NOMO-1 treated with DMSO at 0.1 percent for 48 hours (cell line): ENCODE measurements at regions not wholly inside any gene's neighbourhood (a gene's known extent, or its start where the extent isn't known, plus 50 kb on each side); places are given as distances from the start of the nearest gene placed in this dataset.
A peak's percentile ranks its signal among the peaks of the same experiment; 100 is the strongest.
"Not testable (repeated sequence)": the region's sequence is repeated elsewhere in the genome, so short reads cannot be mapped to it uniquely, and the experiment has no call there.

Experiments used
- DNase-seq: peaks from one replicate; lab custom pipeline; 2025; ENCODE audit not compliant: unreplicated experiment; lab: John Stamatoyannopoulos, UW

GRCh38 chr13:109981000-109981399 is 194.6 kb upstream of the IRS2 start:
- DNase-seq, result no peak

DNA sequence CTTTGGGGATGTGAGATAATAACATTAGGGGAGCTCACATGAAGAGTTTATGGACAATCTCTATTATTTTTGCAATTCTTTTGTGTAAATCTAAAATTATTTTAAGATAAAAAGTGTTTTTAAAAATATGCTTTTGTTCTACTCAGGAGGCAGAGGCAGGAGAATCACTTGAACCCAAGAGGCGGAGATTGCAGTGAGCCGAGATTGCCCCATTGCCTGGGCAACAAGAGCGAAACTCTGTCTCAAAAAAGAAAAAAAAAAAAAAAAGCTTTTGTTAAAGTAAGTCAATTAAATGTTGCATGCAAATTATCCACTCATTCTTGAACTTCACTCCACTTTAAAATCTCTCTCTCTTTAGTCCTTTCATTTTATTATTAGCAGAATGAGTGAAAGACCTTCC is 193.3 kb upstream of the IRS2 start:
- not testable (repeated sequence) for DNase-seq

DNA sequence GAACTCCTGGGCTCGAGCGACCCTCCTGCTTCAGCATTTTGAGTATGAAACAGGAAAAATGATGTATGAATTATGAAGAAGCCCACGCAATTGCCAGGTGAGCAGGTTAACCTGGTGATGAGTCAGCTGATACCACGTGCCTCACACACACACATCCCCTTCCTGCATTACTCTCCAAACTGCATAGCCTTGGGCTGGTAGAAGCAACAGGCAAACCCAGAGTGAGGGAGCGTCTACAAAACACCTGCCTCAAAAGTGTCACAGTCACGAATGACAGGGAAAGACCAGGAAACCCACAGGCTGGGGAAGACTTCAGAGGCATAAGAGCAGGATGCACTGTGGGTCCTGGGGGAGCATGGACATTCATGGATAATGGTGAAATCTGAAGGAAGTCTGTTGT is 192.8 kb upstream of the IRS2 start:
- no peak for DNase-seq

DNA sequence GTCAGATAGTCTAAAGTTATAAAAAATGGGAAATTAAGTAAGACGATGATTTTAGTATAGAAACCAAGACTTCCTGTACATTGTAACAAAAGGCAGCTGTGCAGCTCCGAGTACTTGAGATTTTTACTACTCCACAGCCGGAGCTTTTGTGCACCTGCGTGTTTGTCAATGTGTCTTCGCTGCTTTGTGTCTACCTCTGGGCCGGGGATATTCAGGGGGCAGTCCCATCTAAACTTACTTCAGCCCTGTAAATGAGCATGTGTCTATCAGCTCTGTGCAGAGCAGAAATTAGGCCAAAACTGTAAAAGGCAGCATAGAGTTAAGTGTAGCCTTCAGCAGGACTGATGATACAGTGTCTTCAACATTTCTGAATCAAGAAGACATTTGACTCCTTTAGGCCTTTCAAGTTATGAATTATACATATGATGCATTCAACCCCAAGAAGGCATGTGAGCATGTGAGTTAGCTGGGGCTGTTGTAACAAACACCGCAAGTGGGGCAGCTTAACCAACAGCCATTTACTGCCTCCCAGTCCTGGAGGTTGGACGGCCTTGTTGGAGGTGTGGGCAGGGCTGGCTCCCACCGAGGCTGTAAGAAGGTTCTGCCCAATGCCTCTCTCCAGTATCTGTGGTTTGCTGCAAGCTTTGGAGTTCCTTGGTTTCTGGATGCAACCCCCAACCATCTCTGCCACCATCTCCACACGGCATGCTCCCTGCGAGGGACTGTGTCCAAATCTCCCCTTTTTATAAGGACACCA is 191.0 kb upstream of the IRS2 start:
- no peak for DNase-seq

DNA sequence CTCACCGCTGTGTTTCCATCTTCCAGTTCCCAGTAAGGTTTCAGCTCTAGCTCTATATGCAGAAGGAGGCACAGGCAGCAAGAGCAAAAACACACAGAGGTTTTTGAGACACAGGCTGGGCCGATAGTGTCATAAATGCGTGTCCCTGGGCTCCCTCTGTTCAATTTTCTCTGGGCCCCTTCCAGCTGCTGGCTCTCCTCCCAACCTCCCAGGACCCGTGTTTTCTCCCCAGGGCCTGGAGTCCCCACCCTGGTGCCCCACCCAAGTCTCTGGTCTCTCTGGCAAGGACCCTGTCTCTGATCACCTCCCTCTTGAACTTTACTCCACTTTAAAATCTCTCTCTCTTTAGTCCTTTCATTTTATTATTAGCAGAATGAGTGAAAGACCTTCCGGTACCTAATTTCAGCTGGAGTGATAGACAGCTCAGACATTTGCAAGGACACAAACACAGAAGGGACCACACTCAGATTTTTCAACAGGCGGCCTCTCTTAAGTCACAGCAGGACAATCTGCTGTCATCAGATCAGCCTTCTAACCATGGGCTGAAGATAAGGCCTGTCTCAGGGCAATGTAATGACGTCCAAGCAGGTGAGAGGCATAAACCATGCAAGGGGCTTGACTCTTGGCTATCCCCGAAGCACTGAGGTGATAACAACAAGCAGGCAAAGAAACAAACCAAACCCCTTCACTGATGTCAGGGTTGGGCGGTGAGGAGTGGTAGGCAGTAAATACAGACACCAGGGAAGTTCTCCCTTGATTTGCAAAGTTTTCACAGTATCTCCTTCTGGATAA is 190.0 kb upstream of the IRS2 start:
- no peak for DNase-seq

DNA sequence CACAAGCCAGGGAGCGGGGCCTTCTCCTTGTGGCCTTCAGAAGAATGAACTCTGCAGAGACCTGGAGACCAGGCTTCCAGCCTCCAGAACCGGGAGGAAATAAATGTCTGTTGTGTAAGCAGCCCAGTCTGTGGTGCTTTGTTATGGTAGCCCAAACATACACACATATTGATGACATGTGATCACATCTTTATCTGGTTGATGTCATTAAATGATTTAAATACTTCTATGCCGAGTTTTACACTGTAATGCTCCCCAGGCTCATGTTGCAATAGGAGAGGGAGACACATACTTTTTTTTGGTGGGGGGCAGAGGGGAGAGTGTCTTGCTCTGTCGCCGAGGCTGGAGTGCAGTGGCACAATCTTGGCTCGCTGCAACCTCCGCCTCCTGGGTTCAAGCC is 188.0 kb upstream of the IRS2 start:
- no peak for DNase-seq

DNA sequence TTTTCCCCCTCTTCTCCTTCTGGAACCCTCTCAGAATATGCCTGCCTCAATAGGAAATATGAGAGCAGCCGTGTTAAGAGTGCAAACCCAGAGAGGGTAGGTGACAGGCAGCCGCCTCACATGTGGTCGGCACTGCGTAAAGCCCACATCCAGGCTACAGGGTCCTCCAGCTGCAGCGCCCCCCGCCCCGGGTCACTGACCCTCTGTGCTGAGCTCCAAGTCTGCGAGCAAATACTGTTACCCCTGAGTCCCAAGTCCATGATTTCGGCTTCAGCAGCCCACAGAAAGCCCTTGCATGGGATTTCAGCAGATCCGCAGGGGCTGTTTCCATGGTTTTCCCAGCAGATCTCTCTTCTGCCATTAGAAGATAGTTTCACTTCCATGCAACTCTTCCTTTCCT is 186.9 kb upstream of the IRS2 start:
- DNase-seq, result no peak

- no peak for DNase-seq
These were observed 185.2 kb upstream of the IRS2 start for GRCh38 chr13:109971456-109972090.

- no peak for DNase-seq
These were observed 184.6 kb upstream of the IRS2 start for GRCh38 chr13:109971006-109971405.

GRCh38 chr13:109968876-109969577 is 182.6 kb upstream of the IRS2 start:
- DNase-seq, result peak; percentile 75

GRCh38 chr13:109963960-109964563 is 177.7 kb upstream of the IRS2 start:
- DNase-seq, result no peak

GRCh38 chr13:109963384-109963783 is 177.0 kb upstream of the IRS2 start:
- DNase-seq, result peak; percentile 20

DNA sequence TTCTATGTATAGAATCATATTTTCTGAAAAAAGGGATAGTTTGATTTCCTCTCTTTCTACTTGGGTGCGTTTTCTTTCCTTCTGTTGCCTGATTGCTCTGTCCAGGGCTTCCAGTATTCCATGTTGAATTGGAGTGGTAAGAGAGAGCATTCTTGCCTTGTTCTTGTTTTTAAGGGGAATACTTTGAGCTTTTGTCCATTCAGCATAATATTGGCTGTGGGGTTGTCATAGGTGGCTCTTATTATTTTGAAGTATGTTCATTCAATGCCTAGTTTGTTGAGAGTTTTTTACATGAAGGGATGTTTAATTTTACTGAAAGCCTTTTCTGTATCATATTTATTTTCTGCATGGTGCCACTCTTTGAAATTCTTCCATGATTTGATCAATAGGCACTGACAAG is 173.5 kb upstream of the IRS2 start:
- DNase-seq, result no peak

- no peak for DNase-seq
These were observed 171.5 kb upstream of the IRS2 start for GRCh38 chr13:109957875-109958274.

GRCh38 chr13:109955598-109955997 is 169.2 kb upstream of the IRS2 start:
- DNase-seq, result no peak

- DNase-seq, result no peak
These were observed 168.1 kb upstream of the IRS2 start for GRCh38 chr13:109954441-109954840.

- DNase-seq, result no peak
These were observed 165.1 kb upstream of the IRS2 start for GRCh38 chr13:109951491-109951890.

DNA sequence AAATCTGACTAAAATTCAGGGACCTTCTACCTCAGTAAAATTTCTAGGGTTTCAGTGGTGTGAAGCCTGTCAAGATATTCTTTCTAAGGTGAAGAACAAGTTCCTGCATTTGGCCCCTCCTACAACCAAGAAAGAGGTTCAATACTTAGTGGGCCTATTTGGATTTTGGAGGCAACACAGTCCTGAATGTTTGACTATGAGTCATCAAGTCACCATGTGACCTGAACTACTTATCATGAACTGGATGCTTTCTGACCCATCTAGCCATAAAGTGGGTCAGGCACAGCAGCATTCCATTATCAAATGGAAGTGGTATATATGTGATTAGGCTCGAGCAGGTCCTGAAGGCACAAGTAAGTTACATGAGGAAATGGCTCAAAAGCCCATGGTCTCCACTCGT is 163.0 kb upstream of the IRS2 start:
- DNase-seq, result no peak

GRCh38 chr13:109947006-109947405 is 160.6 kb upstream of the IRS2 start:
- DNase-seq, result no peak

GRCh38 chr13:109945206-109945960 is 159.0 kb upstream of the IRS2 start:
- DNase-seq, result no peak
